ENCODE measurements at regions not wholly inside any gene's neighbourhood (a gene's known extent, or its start where the extent isn't known, plus 50 kb on each side); places are given as distances from the start of the nearest gene placed in this dataset.
"Not testable (repeated sequence)": the region's sequence is repeated elsewhere in the genome, so short reads cannot be mapped to it uniquely, and the experiment has no call there.

DNA sequence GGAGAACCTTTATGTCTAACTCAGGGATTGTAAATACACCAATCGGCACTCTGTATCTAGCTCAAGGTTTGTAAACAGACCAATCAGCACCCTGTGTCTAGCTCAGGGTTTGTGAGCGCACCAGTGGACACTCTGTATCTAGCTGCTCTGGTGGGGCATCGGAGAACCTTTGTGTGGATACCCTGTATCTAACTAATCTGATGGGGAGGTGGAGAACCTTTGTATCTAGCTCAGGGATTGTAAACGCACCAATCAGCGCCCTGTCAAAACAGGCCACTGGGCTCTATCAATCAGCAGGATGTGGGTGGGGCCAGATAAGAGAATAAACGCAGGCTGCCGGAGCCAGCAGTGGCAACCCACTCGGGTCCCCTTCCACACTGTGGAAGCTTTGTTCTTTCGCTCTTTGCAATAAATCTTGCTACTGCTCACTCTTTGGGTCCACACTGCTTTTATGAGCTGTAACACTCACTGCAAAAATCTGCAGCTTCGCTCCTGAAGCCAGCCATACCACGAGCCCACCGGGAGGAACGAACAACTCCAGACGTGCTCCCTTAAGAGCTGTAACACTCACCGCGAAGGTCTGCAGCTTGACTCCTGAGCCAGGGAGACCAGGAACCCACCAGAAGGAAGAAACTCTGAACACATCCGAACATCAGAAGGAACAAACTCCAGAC is 1673.2 kb upstream of the B3GALT2 start:
- not testable (repeated sequence) for DNase-seq

DNA sequence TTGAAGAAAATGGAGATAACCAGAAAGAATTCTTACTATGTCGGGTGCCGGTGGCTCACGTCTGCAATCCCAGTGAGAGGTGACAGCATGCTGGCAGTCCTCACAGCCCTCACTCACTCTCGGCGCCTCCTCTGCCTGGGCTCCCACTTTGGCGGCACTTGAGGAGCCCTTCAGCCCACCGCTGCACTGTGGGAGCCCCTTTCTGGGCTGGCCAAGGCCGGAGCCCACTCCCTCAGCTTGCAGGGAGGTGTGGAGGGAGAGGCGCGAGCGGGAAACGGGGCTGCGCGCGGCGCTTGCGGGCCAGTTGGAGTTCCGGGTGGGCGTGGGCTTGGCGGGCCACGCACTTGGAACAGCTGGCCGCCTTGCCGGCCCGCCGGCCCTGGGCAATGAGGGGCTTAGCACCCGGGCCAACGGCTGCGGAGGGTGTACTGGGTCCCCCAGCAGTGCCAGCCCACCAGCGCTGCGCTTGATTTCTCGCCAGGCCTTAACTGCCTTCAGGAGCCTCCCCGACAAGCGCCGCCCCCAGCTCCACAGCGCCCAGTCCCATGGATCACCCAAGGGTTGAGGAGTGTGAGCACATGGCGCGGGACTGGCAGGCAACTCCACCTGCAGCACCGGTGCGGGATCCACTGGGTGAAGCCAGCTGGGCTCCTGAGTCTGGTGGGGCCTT is 1672.5 kb upstream of the B3GALT2 start:
- not testable (repeated sequence) for DNase-seq

DNA sequence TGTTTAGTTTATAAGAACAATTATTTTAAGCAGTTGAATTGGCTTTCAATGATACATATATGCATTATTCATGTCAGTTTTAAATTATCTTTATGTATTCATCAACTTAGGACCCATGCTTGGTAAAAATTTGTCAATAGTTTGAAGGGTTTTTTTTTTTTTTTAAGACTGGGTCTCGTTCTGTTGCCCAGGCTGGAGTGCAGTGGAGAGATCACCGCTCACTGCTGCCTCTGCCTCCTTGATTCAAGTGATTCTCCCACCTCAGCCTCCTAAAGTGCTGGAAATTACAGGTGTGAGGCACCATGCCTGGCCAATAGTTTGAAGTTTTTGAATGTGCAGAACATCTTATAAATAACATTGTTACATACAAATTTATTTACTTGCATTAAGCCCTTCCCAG is 1671.0 kb upstream of the B3GALT2 start:
- DNase-seq, result no peak

DNA sequence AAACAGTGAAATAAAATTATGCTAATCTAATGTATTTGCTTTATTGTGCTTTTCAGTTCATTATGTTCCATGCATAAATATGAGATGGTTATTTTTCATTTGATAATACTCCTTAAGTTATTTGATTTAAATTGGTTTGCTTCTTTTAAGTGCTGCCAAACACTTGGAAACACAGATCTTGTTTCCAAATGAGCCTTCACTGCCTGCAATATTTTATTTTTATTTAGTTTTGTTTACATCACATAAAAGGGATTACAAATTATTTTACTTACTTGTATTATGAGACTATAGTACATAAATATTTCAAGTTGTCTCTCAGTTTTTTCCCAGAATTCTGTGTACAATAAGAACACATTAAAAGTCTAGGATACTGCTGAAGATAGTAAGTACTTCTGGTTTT is 1662.4 kb upstream of the B3GALT2 start:
- no peak for DNase-seq

DNA sequence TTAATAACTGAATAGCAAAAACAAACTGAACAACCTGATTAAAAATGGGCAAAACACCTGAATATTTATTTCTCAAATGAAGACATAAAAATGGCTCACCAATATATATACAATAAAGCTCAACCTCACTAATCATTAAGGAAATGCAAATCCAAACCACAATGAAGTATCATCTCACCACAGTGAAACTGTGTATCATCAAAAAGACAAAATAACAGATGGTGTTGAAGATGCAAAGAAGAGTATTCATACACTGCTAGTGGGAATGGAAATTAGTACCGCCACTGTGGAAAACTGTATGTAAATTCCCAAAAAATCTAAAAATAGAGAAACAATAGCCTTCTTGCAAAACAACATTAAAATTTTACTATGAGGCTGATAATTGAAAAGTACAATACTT is 1660.1 kb upstream of the B3GALT2 start:
- DNase-seq, result no peak

DNA sequence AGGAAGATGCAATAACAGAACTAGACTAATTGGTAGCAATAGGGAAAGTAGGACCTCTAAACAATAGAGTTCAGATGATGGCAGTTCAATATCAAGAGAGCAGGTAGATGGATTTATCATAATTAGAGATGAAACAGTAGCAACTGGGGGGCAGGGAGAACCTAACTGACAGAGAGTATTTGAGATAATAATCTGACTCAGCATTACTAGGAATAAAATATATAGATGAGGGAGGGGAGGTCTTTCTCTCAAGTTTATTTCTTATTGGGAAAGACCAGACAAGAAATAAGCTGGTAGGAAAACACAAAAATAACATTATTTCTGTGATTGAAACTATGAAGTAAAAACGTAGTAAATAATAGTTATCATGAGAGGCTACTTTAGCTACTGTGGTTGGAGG is 1656.7 kb upstream of the B3GALT2 start:
- DNase-seq, result no peak

DNA sequence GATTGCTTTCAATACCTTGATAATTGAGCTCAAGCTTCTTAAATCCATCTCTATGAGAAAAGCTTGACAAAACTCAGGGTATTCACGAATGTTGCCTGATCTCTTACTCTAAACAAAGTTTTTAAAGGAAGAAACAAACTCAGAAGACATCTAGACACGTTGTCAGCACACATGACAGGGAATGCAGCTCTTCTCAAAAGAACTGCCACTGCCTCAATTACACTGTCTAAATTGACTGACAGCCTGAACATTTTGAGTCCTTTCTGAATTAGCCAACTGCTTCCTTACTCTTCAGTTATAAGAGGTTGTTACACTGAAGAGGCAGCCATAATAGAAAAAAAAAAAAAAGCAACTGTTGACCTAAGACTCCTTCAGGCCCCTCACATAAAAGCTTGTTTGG is 1646.7 kb upstream of the B3GALT2 start:
- no peak for DNase-seq

DNA sequence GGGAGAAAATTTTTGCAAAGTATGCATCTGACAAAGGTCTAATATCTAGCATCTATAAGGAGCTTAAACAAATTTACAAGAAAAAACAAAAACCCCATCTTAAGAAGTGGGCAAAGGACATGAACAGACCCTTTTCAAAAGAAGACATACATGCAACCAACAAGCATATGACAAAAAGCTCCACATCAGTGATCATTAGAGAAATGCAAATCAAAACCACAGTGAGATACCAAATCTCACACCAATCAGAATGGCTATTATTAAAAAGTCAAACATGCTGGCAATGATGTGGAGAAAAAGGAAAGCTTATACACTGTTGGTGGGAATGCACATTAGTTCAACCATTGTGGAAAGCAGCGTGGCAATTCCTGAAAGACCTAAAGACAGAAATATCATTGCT is 1645.2 kb upstream of the B3GALT2 start:
- DNase-seq, result not testable (repeated sequence)

DNA sequence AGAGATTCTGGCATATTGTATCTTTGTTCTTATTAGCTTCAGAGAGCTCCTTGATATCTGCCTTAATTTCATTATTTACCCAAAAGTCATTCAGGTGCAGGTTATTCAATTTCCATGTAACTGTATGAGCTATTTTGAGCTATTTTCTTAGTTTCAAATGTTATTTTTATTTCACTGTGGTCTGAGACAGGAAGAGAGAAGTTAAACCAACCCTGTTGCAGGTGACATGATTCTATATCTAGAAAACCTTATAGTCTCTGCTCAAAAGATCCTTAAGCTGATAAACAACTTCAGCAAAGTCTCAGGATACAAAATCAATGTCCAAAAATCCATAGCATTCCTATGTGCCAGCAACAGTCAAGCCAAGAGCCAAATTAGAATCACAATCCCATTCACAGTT is 1644.0 kb upstream of the B3GALT2 start:
- no peak for DNase-seq

DNA sequence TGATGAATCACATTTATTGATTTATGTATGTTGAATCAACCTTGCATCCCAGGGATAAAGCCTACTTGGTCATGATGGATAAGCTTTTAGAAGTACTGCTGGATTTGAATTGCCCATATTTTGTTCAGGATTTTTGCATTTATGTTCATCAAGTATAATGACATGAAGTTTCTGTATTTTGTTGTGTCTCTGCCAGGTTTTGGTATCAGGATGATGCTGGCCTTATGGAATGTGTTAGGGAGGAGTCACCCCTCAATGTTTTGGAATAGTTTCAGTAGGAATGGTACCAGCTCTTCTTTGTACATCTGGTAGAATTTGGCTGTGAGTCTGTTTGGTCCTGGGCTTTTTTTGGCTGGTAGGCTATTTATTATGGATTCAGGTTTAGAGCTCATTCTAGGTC is 1643.1 kb upstream of the B3GALT2 start:
- no peak for DNase-seq

DNA sequence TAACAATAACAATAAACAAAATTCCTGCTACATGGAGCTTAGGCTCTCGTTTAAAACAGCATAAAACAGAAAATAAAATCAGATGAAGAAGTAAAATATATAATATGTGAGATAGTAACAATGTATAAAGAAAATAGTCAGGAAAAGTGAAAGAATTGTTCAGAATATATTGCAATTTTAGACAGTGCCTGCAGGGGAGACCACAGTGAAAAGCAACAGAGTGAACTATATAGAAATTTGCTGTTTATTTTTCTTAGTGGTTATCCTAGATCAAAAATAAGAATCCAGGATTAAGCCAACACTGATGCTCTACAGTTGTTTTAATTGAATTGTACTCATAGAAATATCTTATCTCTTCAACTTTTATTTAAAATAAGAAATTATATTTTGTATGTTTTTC is 1639.0 kb upstream of the B3GALT2 start:
- DNase-seq, result no peak

DNA sequence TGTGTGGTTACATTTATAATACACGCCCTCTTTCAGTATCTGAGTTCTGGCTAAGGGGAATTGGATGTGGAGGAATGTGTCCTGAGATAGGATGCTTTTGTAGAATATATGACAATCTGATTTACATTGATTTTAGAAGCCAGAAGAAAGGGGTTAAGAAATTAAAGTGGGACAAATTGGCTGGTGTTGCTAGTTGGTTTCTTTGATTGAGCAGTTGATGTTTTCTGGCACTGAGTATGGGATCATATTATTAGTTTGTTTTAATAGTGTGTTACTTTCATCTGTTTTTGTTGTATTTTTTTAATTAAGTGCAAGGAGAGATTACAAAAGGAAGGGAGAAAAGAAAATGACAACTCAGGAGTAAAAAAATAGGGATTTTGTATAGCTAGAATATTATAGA is 1634.7 kb upstream of the B3GALT2 start:
- DNase-seq, result no peak

DNA sequence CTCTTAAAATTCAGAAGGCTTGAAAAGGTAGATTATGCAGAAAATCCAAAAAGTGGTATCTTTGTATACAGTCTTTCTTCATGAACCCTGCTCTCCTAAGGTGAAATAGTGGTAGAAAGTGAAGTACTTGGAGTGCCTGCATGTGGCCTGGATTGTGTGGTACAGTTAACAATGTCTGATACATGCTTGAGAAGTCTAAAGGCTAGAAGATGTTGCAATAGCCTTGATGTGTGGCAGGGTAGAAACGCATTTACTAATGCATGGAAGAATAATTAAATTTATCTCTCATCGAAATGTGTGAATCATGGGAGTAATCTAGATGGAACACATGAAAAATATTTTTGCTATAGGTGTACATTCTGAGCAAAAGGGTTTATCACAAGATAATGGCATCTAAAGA is 1632.3 kb upstream of the B3GALT2 start:
- DNase-seq, result no peak

DNA sequence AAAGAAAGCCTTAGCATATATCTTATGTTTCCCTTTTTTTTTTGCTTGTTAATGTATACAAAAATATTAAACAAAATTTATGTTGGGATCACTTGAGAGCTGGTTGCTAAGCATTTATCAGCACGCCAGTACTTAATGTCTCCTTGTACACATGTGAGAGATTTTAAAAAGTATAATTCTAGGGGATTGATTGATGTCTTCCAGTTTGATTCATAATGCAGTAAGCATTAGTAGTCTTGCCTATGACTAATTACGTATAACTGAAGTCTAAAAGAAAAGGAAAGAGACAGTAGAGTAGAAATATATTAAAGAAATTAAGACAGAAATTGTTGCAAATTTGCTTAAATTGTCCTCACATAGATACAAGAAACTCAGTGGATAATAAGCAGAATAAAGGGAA is 1630.4 kb upstream of the B3GALT2 start:
- DNase-seq, result no peak

DNA sequence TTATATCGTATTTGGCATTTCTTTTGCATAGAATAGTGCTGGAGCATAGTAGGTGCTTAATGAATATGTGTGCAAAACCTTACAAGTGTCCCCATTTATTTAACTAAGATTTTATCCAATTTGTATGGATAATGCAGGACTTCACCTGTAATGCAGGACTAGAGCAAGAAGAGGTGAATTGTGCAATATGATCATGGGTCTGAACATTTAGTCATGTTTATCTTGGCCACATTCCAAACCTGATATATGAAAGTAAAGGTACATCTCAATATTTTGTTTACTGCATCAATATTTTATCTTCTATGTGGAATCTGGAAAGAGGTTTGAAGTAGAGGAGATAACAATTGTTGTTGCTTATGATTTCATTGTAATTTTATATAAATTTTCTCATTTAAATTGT is 1626.7 kb upstream of the B3GALT2 start:
- DNase-seq, result no peak

DNA sequence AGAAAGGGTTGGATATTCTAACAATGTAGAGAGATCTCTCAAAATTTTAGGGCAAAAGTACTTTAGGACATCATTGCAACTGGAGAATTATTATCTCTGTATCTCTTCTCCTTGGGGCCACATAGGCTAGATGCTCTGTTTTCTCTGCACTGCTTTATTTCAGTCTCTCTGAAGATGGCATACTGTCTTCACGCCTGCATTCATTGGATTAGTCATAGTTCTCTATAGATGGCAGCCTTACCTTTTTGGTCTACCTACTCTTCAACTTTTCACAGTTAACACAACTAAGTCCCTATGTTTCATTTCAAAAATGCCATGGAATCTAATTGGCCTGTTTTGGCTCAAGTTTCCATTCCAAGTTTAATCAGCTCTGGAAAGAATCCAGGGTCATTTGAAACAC is 1623.3 kb upstream of the B3GALT2 start:
- DNase-seq, result no peak

DNA sequence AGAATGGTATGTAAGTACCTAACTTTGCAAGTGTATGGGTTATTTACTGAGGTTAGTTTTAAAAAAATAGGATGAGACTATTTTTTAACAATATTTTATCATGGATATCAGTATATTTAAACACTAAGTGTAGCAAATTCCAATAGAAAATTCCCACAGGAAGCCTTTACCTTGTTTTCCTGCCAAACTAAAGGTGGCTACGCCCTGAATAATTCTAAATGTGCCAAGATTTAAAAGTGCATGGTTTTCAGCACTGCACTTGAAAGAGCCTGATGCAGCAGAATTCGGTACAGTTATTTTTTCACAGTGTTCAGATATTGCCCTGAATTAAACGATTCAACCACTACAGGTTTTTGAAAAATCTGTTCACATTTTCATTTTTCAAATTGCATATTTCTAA is 1622.8 kb upstream of the B3GALT2 start:
- DNase-seq, result no peak

DNA sequence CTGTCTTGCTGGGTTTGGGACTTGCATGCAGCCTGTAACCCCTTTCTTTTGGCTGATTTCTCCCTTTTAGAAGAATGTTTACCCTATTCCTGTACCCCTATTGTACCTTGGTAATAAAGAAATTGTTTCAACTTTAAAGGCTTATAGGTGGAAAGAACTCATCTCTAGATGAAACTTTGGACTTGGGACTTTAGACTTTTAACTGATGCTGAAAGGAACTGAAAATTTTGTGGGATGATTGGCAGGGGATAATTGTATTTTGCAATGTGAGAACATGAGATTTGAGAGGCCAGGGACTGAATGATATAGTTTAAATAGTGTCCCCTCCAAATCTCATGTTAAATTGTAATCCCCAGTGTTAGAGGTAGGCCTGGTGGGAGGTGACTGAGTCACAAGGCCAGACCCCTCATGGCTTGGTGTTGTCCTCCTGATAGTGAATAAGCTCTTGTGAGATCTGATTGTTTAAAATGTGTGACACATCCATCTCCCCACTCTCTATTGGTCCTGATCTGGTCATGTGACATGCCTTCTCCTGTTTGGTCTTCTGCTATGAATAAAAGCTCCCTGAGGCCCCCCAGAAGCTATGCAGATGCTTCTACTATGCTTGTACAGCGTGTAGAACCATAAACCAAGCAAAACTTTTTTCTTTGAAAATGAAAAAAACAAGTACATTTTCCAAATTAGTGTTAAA is 1621.3 kb upstream of the B3GALT2 start:
- DNase-seq, result no peak

DNA sequence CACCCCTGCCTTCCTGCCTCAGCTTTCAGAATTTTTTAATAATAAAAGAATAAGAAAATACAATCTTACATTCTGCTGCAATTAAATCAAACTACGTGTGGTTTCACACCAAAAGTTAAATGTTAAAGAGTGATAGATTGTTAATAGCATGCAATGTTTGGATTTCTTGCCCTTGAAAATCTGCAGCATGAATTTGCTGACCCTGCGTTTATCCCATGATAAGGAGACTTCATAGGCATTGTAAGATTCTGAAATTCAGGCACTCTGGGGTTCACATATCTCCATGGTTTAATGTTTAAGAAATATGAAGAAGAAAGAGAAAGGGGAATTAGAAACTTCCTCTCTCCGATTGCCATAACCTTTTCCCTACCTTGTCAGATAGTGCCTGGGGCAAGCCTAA is 1616.2 kb upstream of the B3GALT2 start:
- DNase-seq, result no peak

DNA sequence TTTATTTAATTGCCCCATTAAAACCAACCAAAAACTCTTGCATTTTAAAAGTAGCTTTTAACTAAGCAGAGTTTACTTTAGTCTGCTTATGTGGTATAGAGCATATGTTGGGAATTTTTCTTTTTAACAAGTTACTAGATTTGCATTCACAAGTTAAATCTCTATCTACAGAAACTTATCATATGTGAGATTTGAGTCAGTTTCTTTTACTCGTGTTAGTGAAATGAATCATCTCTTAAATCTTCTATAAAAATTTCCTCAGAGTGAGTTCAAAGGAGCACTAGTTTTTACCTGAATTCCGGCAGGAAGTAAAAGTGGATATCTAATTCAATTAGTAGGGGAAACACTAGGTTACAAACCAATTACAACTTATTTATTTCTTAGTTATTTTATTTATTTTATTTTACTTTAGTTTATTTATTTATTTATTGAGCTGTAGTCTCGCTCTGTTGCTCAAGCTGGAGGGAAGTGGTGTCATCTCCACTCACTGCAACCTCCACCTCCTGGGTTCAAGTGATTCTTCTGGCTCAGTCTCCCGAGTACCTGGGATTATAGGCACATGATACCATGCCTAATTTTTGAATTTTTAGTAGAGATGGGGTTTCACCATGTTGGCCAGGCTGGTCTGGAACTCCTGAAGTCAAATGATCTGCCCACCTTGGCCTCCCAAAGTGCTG is 1609.6 kb upstream of the B3GALT2 start:
- no peak for DNase-seq

DNA sequence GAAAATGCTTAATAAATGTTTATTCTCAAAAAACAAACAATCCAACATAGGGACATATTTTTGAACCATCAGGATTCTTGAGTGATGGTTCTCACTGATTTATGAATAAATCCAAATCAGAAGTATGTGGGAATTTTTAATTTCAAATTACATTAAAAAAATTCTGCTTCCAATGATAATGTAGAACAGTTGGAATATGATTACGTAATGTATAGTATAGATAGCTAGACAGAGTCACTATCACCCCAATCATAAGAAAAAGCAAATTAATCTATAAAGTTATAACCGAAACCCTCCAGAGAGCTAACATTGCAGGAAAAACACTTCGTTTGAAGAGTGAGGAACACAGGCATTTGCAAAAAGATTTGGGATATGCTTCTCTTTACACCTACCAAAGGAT is 1600.6 kb upstream of the B3GALT2 start:
- DNase-seq, result no peak

DNA sequence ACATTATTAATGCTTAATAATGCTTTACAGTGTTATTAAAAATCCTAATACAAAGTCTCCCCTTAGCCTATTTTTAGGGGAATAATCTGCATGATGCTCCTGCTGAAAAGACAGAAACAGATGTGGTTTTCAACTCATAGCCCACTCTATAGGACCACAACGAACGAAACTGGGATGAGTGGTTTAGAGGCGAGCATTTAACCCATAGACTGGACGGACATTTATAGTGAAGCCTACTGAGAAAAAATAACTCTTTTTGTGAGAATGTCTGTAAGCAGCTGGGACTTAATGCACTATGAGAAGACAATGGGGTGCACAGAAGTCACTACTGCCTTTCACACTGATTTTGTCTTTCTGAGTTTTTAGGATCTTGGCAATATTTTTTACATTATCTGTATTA is 1599.6 kb upstream of the B3GALT2 start:
- no peak for DNase-seq

DNA sequence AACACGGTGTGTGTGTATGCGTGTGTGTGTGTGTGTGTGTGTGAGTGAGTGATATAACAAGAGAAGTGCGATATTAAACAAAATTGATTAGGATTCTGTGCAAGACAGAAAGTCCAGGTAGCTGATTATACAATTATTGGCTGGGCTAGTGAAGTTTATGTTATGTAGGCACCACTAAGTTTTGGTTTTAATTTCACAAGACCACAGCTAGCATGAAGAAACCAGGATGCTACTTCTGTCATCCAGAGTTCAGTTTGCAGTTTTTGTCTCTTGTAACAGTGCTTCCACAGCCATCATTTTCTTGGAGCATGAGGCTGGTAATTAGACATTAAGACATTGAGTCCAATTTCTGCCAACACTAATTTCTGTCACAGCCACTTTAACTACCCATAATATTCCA is 1590.2 kb upstream of the B3GALT2 start:
- DNase-seq, result no peak

DNA sequence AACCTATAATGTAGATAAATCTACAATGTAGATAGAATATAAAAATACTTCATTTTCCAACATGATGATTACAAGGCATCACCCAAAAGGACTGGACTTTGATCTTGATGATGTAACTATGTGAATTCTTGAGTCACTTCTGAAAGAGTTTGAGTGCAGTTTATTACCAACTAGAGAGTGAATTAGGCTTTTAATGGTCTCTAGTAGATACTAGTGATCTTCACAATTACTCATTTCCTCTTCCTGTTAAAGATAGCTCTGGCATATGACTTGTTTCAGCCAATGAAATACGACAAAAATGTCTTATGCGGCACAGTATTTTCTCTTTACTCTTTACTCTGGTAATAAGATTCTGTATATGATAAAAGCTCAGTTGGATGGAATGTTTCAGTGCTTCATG is 1588.1 kb upstream of the B3GALT2 start:
- DNase-seq, result no peak

Data from hematopoietic multipotent progenitor cell treated with erythropoietin and hydrocortisone succinate and interleukin-3 and kit ligand, for 8 days (in vitro differentiated cells).